COLO668 (cell line): ENCODE measurements at regions not wholly inside any gene's neighbourhood (a gene's known extent, or its start where the extent isn't known, plus 50 kb on each side); places are given as distances from the start of the nearest gene placed in this dataset.
A peak's percentile ranks its signal among the peaks of the same experiment; 100 is the strongest.
"Not testable (repeated sequence)": the region's sequence is repeated elsewhere in the genome, so short reads cannot be mapped to it uniquely, and the experiment has no call there.

Experiments used
- DNase-seq: peaks from one replicate; lab custom pipeline; 2025; ENCODE audit not compliant: unreplicated experiment; lab: John Stamatoyannopoulos, UW

- DNase-seq: no peak
Observed at GRCh38 chr13:38415233-38415632, 65.6 kb downstream of the UFM1 start.

GRCh38 chr13:38417241-38417640, 67.6 kb downstream of the UFM1 start:
- no peak for DNase-seq

GRCh38 chr13:38417727-38418126, 68.1 kb downstream of the UFM1 start:
- peak; percentile 26 for DNase-seq

- DNase-seq: no peak
Observed at GRCh38 chr13:38418286-38418685, 68.6 kb downstream of the UFM1 start.

- DNase-seq: no peak
Observed at GRCh38 chr13:38419312-38419873, 69.7 kb downstream of the UFM1 start.

- no peak for DNase-seq
Observed at GRCh38 chr13:38421590-38422560, 72.2 kb downstream of the UFM1 start.

GRCh38 chr13:38429916-38430315, 80.3 kb downstream of the UFM1 start:
- no peak for DNase-seq

GRCh38 chr13:38430796-38431195, 81.1 kb downstream of the UFM1 start:
- no peak for DNase-seq

- no peak for DNase-seq
Observed at GRCh38 chr13:38440666-38441065, 91.0 kb downstream of the UFM1 start.

- DNase-seq: no peak
Observed at GRCh38 chr13:38444904-38445303, 95.3 kb downstream of the UFM1 start.

GRCh38 chr13:38452656-38453055, 103.0 kb downstream of the UFM1 start:
- DNase-seq: no peak

GRCh38 chr13:38462605-38463004, 113.0 kb downstream of the UFM1 start:
- DNase-seq: no peak

GRCh38 chr13:38463048-38463447, 113.4 kb downstream of the UFM1 start:
- no peak for DNase-seq

GRCh38 chr13:38472411-38472810, 122.8 kb downstream of the UFM1 start:
- DNase-seq: not testable (repeated sequence)

- DNase-seq: no peak
Observed at GRCh38 chr13:38473305-38473704, 123.7 kb downstream of the UFM1 start.

GRCh38 chr13:38477676-38478075, 128.0 kb downstream of the UFM1 start:
- DNase-seq: no peak

GRCh38 chr13:38483623-38484022, 134.0 kb downstream of the UFM1 start:
- no peak for DNase-seq

- no peak for DNase-seq
Observed at GRCh38 chr13:38490657-38491056, 141.0 kb downstream of the UFM1 start.

- DNase-seq: no peak
Observed at GRCh38 chr13:38494445-38494844, 144.8 kb downstream of the UFM1 start.

- DNase-seq: no peak
Observed at GRCh38 chr13:38496917-38497316, 147.3 kb downstream of the UFM1 start.

- no peak for DNase-seq
Observed at GRCh38 chr13:38498271-38498670, 148.6 kb downstream of the UFM1 start.

- DNase-seq: no peak
Observed at GRCh38 chr13:38514575-38514974, 164.9 kb downstream of the UFM1 start.
